ENCODE measurements at regions not wholly inside any gene's neighbourhood (a gene's known extent, or its start where the extent isn't known, plus 50 kb on each side); places are given as distances from the start of the nearest gene placed in this dataset.

GRCh38 chr3:165716592-165716991 is 120.6 kb downstream of the BCHE start:
- no peak for ATAC-seq
- TF ChIP-seq RARB (CRISPR knock-in tag; IDR thresholded peaks at IDR 0.05) (no peak), ZFP3 (CRISPR knock-in tag; IDR thresholded peaks at IDR 0.05) (no peak), ESRRG (CRISPR knock-in tag; IDR thresholded peaks at IDR 0.05) (no peak), CSDC2 (CRISPR knock-in tag; IDR thresholded peaks at IDR 0.05) (no peak), CSRNP3 (CRISPR knock-in tag; IDR thresholded peaks at IDR 0.05) (no peak), OSR1 (CRISPR knock-in tag; IDR thresholded peaks at IDR 0.05) (no peak), ARNTL (CRISPR knock-in tag; IDR thresholded peaks at IDR 0.05; ENCODE audit: borderline replicate concordance, low read depth) (no peak), TCF4 (CRISPR knock-in tag; IDR thresholded peaks at IDR 0.05; ENCODE audit: borderline replicate concordance) (no peak), TSHZ2 (CRISPR knock-in tag; IDR thresholded peaks at IDR 0.05) (no peak)

- no peak for TF ChIP-seq GLIS3 (CRISPR knock-in tag; IDR thresholded peaks at IDR 0.05)
- no peak for TF ChIP-seq OSR1 (CRISPR knock-in tag; IDR thresholded peaks at IDR 0.05)
- no peak for TF ChIP-seq CREB5 (CRISPR knock-in tag; IDR thresholded peaks at IDR 0.05; ENCODE audit: low read depth)
- no peak for TF ChIP-seq ESRRG (CRISPR knock-in tag; IDR thresholded peaks at IDR 0.05)
- TF ChIP-seq TSHZ2 (CRISPR knock-in tag; IDR thresholded peaks at IDR 0.05) = no peak
- no peak for TF ChIP-seq ARNTL (CRISPR knock-in tag; IDR thresholded peaks at IDR 0.05; ENCODE audit: borderline replicate concordance, low read depth)
- no peak for ATAC-seq
These were observed 123.7 kb downstream of the BCHE start for GRCh38 chr3:165713479-165713878.

- no peak for TF ChIP-seq POU6F1 (CRISPR knock-in tag; IDR thresholded peaks at IDR 0.05; ENCODE audit: borderline replicate concordance, low read depth)
- TF ChIP-seq ZC3H10 (CRISPR knock-in tag; IDR thresholded peaks at IDR 0.05) = no peak
- TF ChIP-seq BACH2 (CRISPR knock-in tag; IDR thresholded peaks at IDR 0.05; ENCODE audit: borderline replicate concordance) = no peak
- no peak for TF ChIP-seq ZNF565 (CRISPR knock-in tag; conservative IDR thresholded peaks at IDR 0.05; ENCODE audit: low read depth)
- TF ChIP-seq CSDC2 (CRISPR knock-in tag; IDR thresholded peaks at IDR 0.05) = no peak
- no peak for TF ChIP-seq TCF4 (CRISPR knock-in tag; IDR thresholded peaks at IDR 0.05; ENCODE audit: borderline replicate concordance)
- no peak for TF ChIP-seq OSR1 (CRISPR knock-in tag; IDR thresholded peaks at IDR 0.05)
- no peak for TF ChIP-seq ARNTL (CRISPR knock-in tag; IDR thresholded peaks at IDR 0.05; ENCODE audit: borderline replicate concordance, low read depth)
- TF ChIP-seq GLIS3 (CRISPR knock-in tag; IDR thresholded peaks at IDR 0.05) = no peak
- TF ChIP-seq CREB5 (CRISPR knock-in tag; IDR thresholded peaks at IDR 0.05; ENCODE audit: low read depth) = no peak
- no peak for TF ChIP-seq ZNF70 (CRISPR knock-in tag; IDR thresholded peaks at IDR 0.05)
- no peak for TF ChIP-seq ZNF8 (CRISPR knock-in tag; IDR thresholded peaks at IDR 0.05)
- TF ChIP-seq TOX (CRISPR knock-in tag; IDR thresholded peaks at IDR 0.05; ENCODE audit: borderline replicate concordance) = no peak
- TF ChIP-seq ZFP3 (CRISPR knock-in tag; IDR thresholded peaks at IDR 0.05) = no peak
- TF ChIP-seq ZFP30 (CRISPR knock-in tag; IDR thresholded peaks at IDR 0.05) = no peak
- TF ChIP-seq CSRNP3 (CRISPR knock-in tag; IDR thresholded peaks at IDR 0.05) = no peak
- no peak for ATAC-seq
These were observed 124.8 kb downstream of the BCHE start for GRCh38 chr3:165712382-165712781.
